ENCODE measurements at regions not wholly inside any gene's neighbourhood (a gene's known extent, or its start where the extent isn't known, plus 50 kb on each side); places are given as distances from the start of the nearest gene placed in this dataset.

DNA sequence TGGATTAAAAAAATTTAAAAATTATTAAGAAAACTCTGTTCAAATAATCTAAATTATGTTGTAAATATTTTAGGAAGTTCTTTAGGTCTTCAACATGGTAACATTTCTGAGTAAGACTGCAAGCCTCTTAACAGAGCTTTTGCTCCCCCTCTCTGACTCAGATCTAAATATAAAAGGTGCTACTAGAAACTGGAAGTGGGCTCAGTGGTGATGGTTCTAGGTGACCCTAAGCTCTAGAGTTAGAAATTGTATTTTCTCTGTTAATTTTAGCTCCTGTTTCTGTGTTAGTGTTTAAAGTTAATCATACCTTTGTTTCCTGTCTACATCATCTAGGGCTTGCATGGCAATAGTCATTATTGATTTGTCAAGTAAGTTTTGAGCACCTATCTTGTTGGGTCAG lies 159.9 kb upstream of the MEIS2 start:
- no peaks in the 10 kb centered on the region for H3K4me1 ChIP-seq (ENCODE audit: control insufficient read depth, insufficient read depth, low read length)
- no peak overlapping the region for H3K9ac ChIP-seq (ENCODE audit: low read length in 2 of 2)
- no peak overlapping the region for H3K4me3 ChIP-seq (ENCODE audit: low read length in 2 of 2)
- H3K9me3 ChIP-seq (ENCODE audit: control insufficient read depth in 2 of 2, low read length in 2 of 2): no peaks in the 10 kb centered on the region
- H3K27me3 ChIP-seq (ENCODE audit: control insufficient read depth in 1 of 2, insufficient read depth in 2 of 2, low read length in 2 of 2): no peaks in the 10 kb centered on the region
- H3K36me3 ChIP-seq (ENCODE audit: control insufficient read depth in 2 of 2, insufficient read depth in 2 of 2, low read length in 2 of 2): no peaks in the 10 kb centered on the region
- H3K27ac ChIP-seq (ENCODE audit: low read length): no peak overlapping the region

DNA sequence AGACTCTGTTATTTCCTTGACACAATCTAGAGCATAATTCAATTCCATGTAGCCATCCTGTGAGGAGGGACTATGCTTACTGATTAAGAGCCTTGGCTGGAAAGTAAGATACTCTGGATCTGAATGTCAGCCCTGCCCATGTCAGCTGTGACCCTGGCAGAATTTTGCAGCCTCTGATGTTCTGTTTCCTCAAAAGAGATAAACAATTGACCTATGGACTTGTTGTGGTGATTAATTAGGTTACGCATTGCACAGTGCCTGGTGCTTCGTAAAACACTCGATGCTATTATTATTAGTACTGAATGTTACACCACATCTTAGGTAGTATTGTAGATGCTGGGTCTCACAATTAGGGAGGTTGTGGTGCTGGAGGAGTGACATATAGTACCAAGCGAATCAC lies 161.3 kb upstream of the MEIS2 start:
- no peaks in the 10 kb centered on the region for H3K27me3 ChIP-seq (ENCODE audit: control insufficient read depth in 1 of 2, insufficient read depth in 2 of 2, low read length in 2 of 2)
- H3K36me3 ChIP-seq (ENCODE audit: control insufficient read depth in 2 of 2, insufficient read depth in 2 of 2, low read length in 2 of 2): no peaks in the 10 kb centered on the region
- no peak overlapping the region for H3K4me3 ChIP-seq (ENCODE audit: low read length in 2 of 2)
- no peak overlapping the region for H3K27ac ChIP-seq (ENCODE audit: low read length)
- no peak overlapping the region for H3K9ac ChIP-seq (ENCODE audit: low read length in 2 of 2)
- no peaks in the 10 kb centered on the region for H3K4me1 ChIP-seq (ENCODE audit: control insufficient read depth, insufficient read depth, low read length)
- H3K9me3 ChIP-seq (ENCODE audit: control insufficient read depth in 2 of 2, low read length in 2 of 2): no peaks in the 10 kb centered on the region

DNA sequence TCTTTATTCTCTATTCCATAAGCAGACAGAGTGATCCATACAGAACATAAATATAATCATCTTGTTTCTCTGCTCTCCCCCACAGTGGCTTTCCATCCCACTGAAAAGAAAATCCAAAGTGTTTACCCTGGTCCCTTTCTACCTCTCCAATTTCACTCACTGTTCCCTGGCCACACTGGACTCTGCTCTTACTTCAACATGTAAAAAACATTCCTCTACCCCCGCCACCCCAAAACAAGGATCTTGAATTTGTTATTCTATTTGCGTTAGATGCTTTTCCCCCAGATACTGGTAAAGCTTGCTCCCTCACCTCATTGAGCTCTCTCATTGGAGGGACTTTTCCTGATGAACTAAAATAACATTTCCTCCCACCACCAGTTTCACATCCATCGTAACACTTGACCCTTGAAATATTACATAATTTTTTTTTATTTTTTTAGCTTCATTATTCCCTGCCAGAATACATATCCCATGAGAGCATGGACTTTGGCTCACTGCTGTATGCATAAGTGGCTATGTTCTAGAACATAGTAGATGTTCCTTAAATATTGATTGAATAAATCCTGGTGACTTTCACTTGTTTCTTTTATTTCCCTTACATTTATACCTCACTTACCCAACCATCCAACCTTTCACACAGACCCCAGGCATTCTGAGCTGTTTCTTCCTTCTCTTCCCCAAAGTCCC lies 162.7 kb upstream of the MEIS2 start:
- Histone ChIP-seq H3K27ac (ENCODE audit: low read length) (no peak overlapping the region), H3K4me3 (ENCODE audit: low read length in 2 of 2) (no peak overlapping the region), H3K9ac (ENCODE audit: low read length in 2 of 2) (no peak overlapping the region), H3K9me3 (ENCODE audit: control insufficient read depth in 2 of 2, low read length in 2 of 2) (no peaks in the 10 kb centered on the region), H3K27me3 (ENCODE audit: control insufficient read depth in 1 of 2, insufficient read depth in 2 of 2, low read length in 2 of 2) (no peaks in the 10 kb centered on the region), H3K36me3 (ENCODE audit: control insufficient read depth in 2 of 2, insufficient read depth in 2 of 2, low read length in 2 of 2) (no peaks in the 10 kb centered on the region), H3K4me1 (ENCODE audit: control insufficient read depth, insufficient read depth, low read length) (no peaks in the 10 kb centered on the region)

DNA sequence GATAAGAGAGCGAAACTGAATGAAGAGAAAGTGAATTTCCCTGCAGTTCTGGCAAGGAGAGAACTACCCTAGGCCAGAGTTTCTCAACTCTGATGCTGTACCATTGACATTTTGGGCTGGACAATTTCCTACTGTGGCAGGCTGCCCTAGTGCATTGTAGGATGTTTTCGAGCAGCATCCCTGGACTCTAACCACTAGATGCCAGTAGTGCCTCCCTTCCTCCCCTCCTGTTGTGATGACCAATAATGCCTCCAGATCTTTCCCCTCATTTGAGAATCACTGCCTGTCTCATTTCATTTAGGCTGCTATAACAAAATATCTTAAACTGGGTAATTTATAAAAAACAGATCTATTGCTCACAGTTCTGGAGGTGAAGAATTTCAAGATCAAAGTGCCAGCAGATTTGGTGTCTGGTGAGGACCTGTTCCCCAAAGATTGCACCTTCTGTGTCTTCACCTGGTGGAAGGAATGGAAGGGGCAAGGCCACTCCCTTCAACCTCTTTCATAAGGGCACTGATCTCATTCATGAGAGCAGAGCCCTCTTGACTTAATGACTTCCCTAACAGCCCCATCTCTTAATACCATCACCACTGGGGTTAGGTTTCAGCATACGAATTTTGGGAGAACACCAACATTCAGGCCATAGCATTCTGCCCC lies 188.9 kb upstream of the MEIS2 start:
- Histone ChIP-seq H3K27me3 (ENCODE audit: control insufficient read depth in 1 of 2, insufficient read depth in 2 of 2, low read length in 2 of 2) (no peaks in the 10 kb centered on the region), H3K4me1 (ENCODE audit: control insufficient read depth, insufficient read depth, low read length) (no peaks in the 10 kb centered on the region), H3K9ac (ENCODE audit: low read length in 2 of 2) (no peak overlapping the region), H3K36me3 (ENCODE audit: control insufficient read depth in 2 of 2, insufficient read depth in 2 of 2, low read length in 2 of 2) (no peaks in the 10 kb centered on the region), H3K4me3 (ENCODE audit: low read length in 2 of 2) (no peak overlapping the region), H3K9me3 (ENCODE audit: control insufficient read depth in 2 of 2, low read length in 2 of 2) (no peaks in the 10 kb centered on the region), H3K27ac (ENCODE audit: low read length) (no peak overlapping the region)

DNA sequence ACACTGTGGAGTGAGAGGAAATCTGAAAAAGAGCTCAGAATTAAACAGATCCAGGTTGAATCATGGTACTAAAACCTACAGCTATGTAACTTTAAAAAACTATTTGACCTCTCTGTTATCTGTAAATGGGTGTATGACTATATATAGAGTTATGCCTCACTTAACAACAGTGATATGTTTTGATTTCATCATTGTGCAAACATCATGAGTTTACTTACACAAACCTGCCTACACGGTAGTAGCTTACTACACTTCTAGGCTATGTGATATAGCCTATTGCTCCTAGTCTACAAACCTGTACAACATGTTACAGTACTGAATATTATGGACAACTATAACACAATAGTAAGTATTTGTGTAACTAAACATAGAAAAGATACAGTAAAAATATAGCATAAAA lies 191.6 kb upstream of the MEIS2 start:
- Histone ChIP-seq H3K4me3 (ENCODE audit: low read length in 2 of 2) (no peak overlapping the region), H3K27me3 (ENCODE audit: control insufficient read depth in 1 of 2, insufficient read depth in 2 of 2, low read length in 2 of 2) (no peaks in the 10 kb centered on the region), H3K4me1 (ENCODE audit: control insufficient read depth, insufficient read depth, low read length) (no peaks in the 10 kb centered on the region), H3K9me3 (ENCODE audit: control insufficient read depth in 2 of 2, low read length in 2 of 2) (no peaks in the 10 kb centered on the region), H3K9ac (ENCODE audit: low read length in 2 of 2) (no peak overlapping the region), H3K36me3 (ENCODE audit: control insufficient read depth in 2 of 2, insufficient read depth in 2 of 2, low read length in 2 of 2) (no peaks in the 10 kb centered on the region), H3K27ac (ENCODE audit: low read length) (no peak overlapping the region)

DNA sequence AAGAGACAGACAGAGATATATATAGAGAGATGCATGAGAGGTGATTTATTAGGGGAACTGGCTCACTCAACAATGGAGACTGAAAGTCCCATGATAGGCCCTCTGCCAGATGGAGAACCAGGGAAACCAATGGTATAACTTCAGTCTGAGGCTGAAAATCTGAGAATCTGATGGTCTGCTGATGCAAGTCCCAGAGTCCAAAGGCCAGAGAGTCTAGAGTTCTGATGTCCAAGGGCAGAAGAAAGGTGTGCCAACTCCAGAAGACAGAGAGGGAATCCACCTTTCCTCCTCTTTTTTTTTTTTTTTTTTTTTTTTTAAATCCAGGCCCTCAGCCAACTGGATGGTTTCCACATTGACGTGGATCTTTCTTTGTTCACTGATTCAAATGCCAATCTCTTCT lies 197.9 kb upstream of the MEIS2 start:
- H3K4me1 ChIP-seq (ENCODE audit: control insufficient read depth, insufficient read depth, low read length): no peaks in the 10 kb centered on the region
- no peaks in the 10 kb centered on the region for H3K9me3 ChIP-seq (ENCODE audit: control insufficient read depth in 2 of 2, low read length in 2 of 2)
- no peak overlapping the region for H3K9ac ChIP-seq (ENCODE audit: low read length in 2 of 2)
- no peak overlapping the region for H3K27ac ChIP-seq (ENCODE audit: low read length)
- no peaks in the 10 kb centered on the region for H3K27me3 ChIP-seq (ENCODE audit: control insufficient read depth in 1 of 2, insufficient read depth in 2 of 2, low read length in 2 of 2)
- no peak overlapping the region for H3K4me3 ChIP-seq (ENCODE audit: low read length in 2 of 2)
- no peaks in the 10 kb centered on the region for H3K36me3 ChIP-seq (ENCODE audit: control insufficient read depth in 2 of 2, insufficient read depth in 2 of 2, low read length in 2 of 2)

DNA sequence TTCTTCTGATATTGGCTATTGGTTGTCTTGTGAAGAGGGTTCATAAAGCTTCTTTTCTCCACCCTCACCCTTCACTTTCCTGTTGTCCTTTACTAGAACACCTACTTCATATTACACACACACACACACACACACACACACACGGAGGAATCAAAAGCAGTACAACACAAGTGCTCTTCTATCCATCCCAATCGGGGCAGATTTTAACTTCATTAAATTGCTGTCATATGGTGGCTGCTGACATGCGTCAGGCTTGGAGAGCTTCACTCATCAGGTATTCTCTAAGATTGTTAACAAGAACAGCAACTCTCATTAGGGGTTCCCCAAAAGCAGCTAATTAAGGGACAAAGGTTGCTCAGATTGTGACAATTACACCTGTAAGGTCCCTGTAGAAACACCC lies 239.1 kb upstream of the MEIS2 start:
- no peaks in the 10 kb centered on the region for H3K27me3 ChIP-seq (ENCODE audit: control insufficient read depth in 1 of 2, insufficient read depth in 2 of 2, low read length in 2 of 2)

DNA sequence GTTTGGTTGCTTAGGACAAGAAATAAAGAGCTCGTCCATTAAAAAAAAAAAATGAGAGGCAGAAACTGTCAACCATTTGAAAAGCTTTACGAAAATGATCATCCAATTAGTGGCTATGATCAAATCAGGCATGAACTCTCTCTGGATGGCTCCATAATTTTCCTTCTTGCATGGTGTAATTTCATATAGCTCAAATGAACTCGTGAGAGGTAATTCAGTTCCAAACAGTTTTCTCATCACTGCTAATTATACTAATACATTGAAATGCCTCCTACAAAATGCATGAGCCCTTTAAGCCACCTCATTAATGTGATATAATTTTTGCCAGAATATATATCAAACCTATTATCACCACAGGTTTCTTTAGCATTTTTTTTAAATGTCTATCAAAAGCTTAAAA lies 239.5 kb upstream of the MEIS2 start:
- no peaks in the 10 kb centered on the region for H3K4me1 ChIP-seq (ENCODE audit: control insufficient read depth, insufficient read depth, low read length)
- no peak overlapping the region for H3K27ac ChIP-seq (ENCODE audit: low read length)
- no peaks in the 10 kb centered on the region for H3K27me3 ChIP-seq (ENCODE audit: control insufficient read depth in 1 of 2, insufficient read depth in 2 of 2, low read length in 2 of 2)
- no peak overlapping the region for H3K9ac ChIP-seq (ENCODE audit: low read length in 2 of 2)
- no peaks in the 10 kb centered on the region for H3K36me3 ChIP-seq (ENCODE audit: control insufficient read depth in 2 of 2, insufficient read depth in 2 of 2, low read length in 2 of 2)
- H3K9me3 ChIP-seq (ENCODE audit: control insufficient read depth in 2 of 2, low read length in 2 of 2): no peaks in the 10 kb centered on the region
- H3K4me3 ChIP-seq (ENCODE audit: low read length in 2 of 2): no peak overlapping the region

More for the DNA sequence above, 239.1 kb upstream of the MEIS2 start:
- no peak overlapping the region for H3K4me3 ChIP-seq (ENCODE audit: low read length in 2 of 2)
- H3K4me1 ChIP-seq (ENCODE audit: control insufficient read depth, insufficient read depth, low read length): no peaks in the 10 kb centered on the region
- no peaks in the 10 kb centered on the region for H3K9me3 ChIP-seq (ENCODE audit: control insufficient read depth in 2 of 2, low read length in 2 of 2)
- no peak overlapping the region for H3K9ac ChIP-seq (ENCODE audit: low read length in 2 of 2)
- no peaks in the 10 kb centered on the region for H3K36me3 ChIP-seq (ENCODE audit: control insufficient read depth in 2 of 2, insufficient read depth in 2 of 2, low read length in 2 of 2)
- no peak overlapping the region for H3K27ac ChIP-seq (ENCODE audit: low read length)

DNA sequence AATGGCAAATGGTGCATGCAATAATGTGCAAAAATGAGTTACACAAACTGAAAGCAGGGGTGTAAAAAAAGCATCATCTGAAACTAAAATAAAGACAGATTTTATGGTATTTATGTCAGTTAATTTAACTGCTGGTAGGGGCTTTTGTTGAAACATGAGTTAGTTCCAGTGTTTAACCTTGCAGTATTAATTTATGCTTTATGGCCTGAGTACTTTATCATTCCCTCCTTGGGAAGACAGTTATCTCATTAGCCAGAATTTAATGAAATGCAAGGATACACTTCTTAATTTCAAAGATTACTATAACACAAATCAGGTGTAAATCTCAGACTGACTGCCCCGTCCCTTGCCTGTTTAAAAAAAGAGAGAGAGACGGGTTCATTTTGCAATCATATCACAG lies 240.1 kb upstream of the MEIS2 start:
- Histone ChIP-seq H3K9me3 (ENCODE audit: control insufficient read depth in 2 of 2, low read length in 2 of 2) (no peaks in the 10 kb centered on the region), H3K27me3 (ENCODE audit: control insufficient read depth in 1 of 2, insufficient read depth in 2 of 2, low read length in 2 of 2) (no peaks in the 10 kb centered on the region), H3K4me3 (ENCODE audit: low read length in 2 of 2) (no peak overlapping the region), H3K36me3 (ENCODE audit: control insufficient read depth in 2 of 2, insufficient read depth in 2 of 2, low read length in 2 of 2) (no peaks in the 10 kb centered on the region), H3K4me1 (ENCODE audit: control insufficient read depth, insufficient read depth, low read length) (no peaks in the 10 kb centered on the region), H3K9ac (ENCODE audit: low read length in 2 of 2) (no peak overlapping the region), H3K27ac (ENCODE audit: low read length) (no peak overlapping the region)

DNA sequence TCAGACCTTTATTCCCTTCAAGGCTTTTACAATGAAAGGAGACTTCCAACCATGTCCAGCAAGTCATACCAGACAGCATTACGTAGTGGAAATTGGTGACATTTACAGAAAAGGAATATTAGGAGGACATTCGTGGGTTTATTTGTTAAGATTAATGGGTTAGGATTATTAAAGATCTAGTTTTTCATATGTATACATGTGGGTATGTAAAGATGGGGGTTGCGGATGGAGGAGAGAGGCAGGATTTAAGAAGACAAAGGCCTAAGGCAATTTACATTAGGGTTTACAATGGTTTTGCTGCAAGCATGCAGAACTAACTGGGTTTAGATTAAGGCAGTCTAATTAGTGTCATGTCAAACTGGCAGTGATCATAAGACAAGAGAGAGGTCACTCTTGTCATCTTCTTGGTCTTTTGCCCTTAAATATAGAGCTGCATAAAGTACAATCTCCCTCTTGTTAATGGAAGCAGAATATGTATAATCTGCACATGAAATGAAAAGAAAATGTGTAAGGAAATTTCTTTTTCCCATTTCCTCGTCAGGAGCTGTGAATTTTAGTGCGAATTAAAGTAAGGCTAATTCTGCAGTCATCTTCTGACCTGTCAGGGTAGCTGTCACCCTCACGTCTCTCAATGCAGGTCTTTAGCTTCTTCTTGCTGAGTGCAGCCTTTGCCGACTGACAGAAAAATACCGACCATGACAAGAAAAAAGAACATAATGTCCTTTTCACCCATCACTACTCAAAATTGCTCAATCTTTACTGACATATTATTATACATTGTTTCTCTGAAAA lies 258.9 kb upstream of the MEIS2 start:
- H3K9ac ChIP-seq (ENCODE audit: low read length in 2 of 2): no peak overlapping the region
- H3K36me3 ChIP-seq (ENCODE audit: control insufficient read depth in 2 of 2, insufficient read depth in 2 of 2, low read length in 2 of 2): no peaks in the 10 kb centered on the region
- no peak overlapping the region for H3K27ac ChIP-seq (ENCODE audit: low read length)
- H3K9me3 ChIP-seq (ENCODE audit: control insufficient read depth in 2 of 2, low read length in 2 of 2): peaks cover 0 to 4% of the 10 kb centered on the region in 2 donors
- no peaks in the 10 kb centered on the region for H3K4me1 ChIP-seq (ENCODE audit: control insufficient read depth, insufficient read depth, low read length)
- no peak overlapping the region for H3K4me3 ChIP-seq (ENCODE audit: low read length in 2 of 2)
- H3K27me3 ChIP-seq (ENCODE audit: control insufficient read depth in 1 of 2, insufficient read depth in 2 of 2, low read length in 2 of 2): no peaks in the 10 kb centered on the region

DNA sequence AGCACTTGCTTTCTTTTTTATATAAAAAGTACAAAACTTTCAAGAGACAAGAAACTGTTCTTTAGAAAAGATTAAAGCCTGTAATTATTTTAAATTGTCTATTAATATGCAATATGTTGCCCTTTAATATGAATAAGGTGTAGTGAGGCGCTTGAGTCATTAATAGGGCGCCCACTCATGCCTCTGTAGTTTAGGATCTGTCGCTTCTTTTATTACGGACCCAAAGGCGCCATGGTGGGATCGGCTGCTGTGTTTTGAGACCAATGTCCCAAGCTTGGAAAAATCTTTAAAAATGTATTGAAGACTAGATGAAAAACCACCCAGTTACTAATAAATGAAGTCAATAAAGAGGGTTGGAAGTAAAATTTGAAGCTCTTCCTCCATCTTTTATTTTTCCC lies 259.5 kb upstream of the MEIS2 start:
- Histone ChIP-seq H3K4me1 (ENCODE audit: control insufficient read depth, insufficient read depth, low read length) (no peaks in the 10 kb centered on the region), H3K9me3 (ENCODE audit: control insufficient read depth in 2 of 2, low read length in 2 of 2) (peaks cover 0 to 4% of the 10 kb centered on the region in 2 donors), H3K4me3 (ENCODE audit: low read length in 2 of 2) (no peak overlapping the region), H3K27ac (ENCODE audit: low read length) (no peak overlapping the region), H3K27me3 (ENCODE audit: control insufficient read depth in 1 of 2, insufficient read depth in 2 of 2, low read length in 2 of 2) (no peaks in the 10 kb centered on the region), H3K36me3 (ENCODE audit: control insufficient read depth in 2 of 2, insufficient read depth in 2 of 2, low read length in 2 of 2) (no peaks in the 10 kb centered on the region), H3K9ac (ENCODE audit: low read length in 2 of 2) (no peak overlapping the region)
